NCI-H2227 (cell line): ENCODE measurements at regions not wholly inside any gene's neighbourhood (a gene's known extent, or its start where the extent isn't known, plus 50 kb on each side); places are given as distances from the start of the nearest gene placed in this dataset.
"Not testable (repeated sequence)": the region's sequence is repeated elsewhere in the genome, so short reads cannot be mapped to it uniquely, and the experiment has no call there.

Source experiments
- DNase-seq: peaks from one replicate; lab custom pipeline; 2025; ENCODE audit not compliant: unreplicated experiment; lab: John Stamatoyannopoulos, UW

GRCh38 chr2:36168115-36168514 is 187.5 kb upstream of the CRIM1 start:
- no peak for DNase-seq

GRCh38 chr2:36165132-36165531 is 190.4 kb upstream of the CRIM1 start:
- DNase-seq, result no peak

- DNase-seq, result no peak
Measured at GRCh38 chr2:36163520-36164254, 191.9 kb upstream of the CRIM1 start.

- not testable (repeated sequence) for DNase-seq
Measured at GRCh38 chr2:36157093-36157492, 198.5 kb upstream of the CRIM1 start.

- DNase-seq, result no peak
Measured at GRCh38 chr2:36147670-36148390, 207.7 kb upstream of the CRIM1 start.

- DNase-seq, result no peak
Measured at GRCh38 chr2:36146765-36147164, 208.8 kb upstream of the CRIM1 start.

- no peak for DNase-seq
Measured at GRCh38 chr2:36140391-36140790, 215.2 kb upstream of the CRIM1 start.

- DNase-seq, result no peak
Measured at GRCh38 chr2:36137612-36138011, 218.0 kb upstream of the CRIM1 start.

- no peak for DNase-seq
Measured at GRCh38 chr2:36134281-36134680, 221.3 kb upstream of the CRIM1 start.

GRCh38 chr2:36128359-36128758 is 227.2 kb upstream of the CRIM1 start:
- DNase-seq, result no peak

GRCh38 chr2:36125702-36126101 is 229.9 kb upstream of the CRIM1 start:
- no peak for DNase-seq

- DNase-seq, result no peak
Measured at GRCh38 chr2:36123995-36124394, 231.6 kb upstream of the CRIM1 start.

GRCh38 chr2:36097022-36097421 is 258.6 kb upstream of the CRIM1 start:
- DNase-seq, result no peak

GRCh38 chr2:36091844-36092741 is 263.5 kb upstream of the CRIM1 start:
- DNase-seq, result not testable (repeated sequence)

GRCh38 chr2:36088716-36089328 is 266.8 kb upstream of the CRIM1 start:
- no peak for DNase-seq

- DNase-seq, result no peak
Measured at GRCh38 chr2:36087344-36087743, 268.2 kb upstream of the CRIM1 start.

GRCh38 chr2:36079793-36080192 is 275.8 kb upstream of the CRIM1 start:
- no peak for DNase-seq

- no peak for DNase-seq
Measured at GRCh38 chr2:36074008-36074407, 281.6 kb upstream of the CRIM1 start.

- no peak for DNase-seq
Measured at GRCh38 chr2:36071698-36072097, 283.9 kb upstream of the CRIM1 start.

- DNase-seq, result no peak
Measured at GRCh38 chr2:36069074-36069473, 286.5 kb upstream of the CRIM1 start.

GRCh38 chr2:36068086-36068485 is 287.5 kb upstream of the CRIM1 start:
- DNase-seq, result no peak
